H1 (cell line): ENCODE measurements at regions not wholly inside any gene's neighbourhood (a gene's known extent, or its start where the extent isn't known, plus 50 kb on each side); places are given as distances from the start of the nearest gene placed in this dataset.

Source experiments
- CTCF ChIA-PET: fragments of 300-600 bp; sonication (Branson Sonifier 250); formaldehyde crosslinking; loops from one replicate; lab custom pipeline; 2021; ENCODE audit not compliant: partially characterized antibody; lab: Charles Lee
- POLR2A ChIA-PET: fragments of 300-600 bp; sonication (Branson Sonifier 250); formaldehyde crosslinking; loops from one replicate; lab custom pipeline; 2021; ENCODE audit warnings: inconsistent platforms; ENCODE audit not compliant: partially characterized antibody; lab: Charles Lee
- DNase-seq, 2 experiments: peaks; one replicate each; pipeline versions ENCODE4 v3.0.0 to v3.0.0-alpha.2; 2010 to 2022; ENCODE audit warnings: low spot score in 2 of 2, low read depth in 1 of 2, mixed read lengths in 1 of 2
- FAIRE-seq: peaks from 2 replicates; lab custom pipeline; 2011; peaks lifted over from hg19 to GRCh38; lab: Jason Lieb, UNC
- H2AFZ ChIP-seq: 2 replicates; pipeline ENCODE4 v1.8.1; 2012; ENCODE audit warnings: low read length, inconsistent platforms
- H2AK5ac ChIP-seq: 2 replicates; pipeline ENCODE4 v1.6.1; 2013; ENCODE audit warnings: low read depth, low read length
- H2BK120ac ChIP-seq: replicated peaks from 2 replicates; pipeline ENCODE3; 2013; ENCODE audit warnings: low read depth, low read length, inconsistent platforms
- H2BK12ac ChIP-seq: 2 replicates; pipeline ENCODE4 v1.6.1; 2013; ENCODE audit warnings: low read depth, low read length
- H2BK15ac ChIP-seq: 2 replicates; pipeline ENCODE4 v1.6.1; 2013; ENCODE audit warnings: low read length
- H2BK20ac ChIP-seq: 2 replicates; pipeline ENCODE4 v1.6.1; 2013; ENCODE audit warnings: low read length
- H2BK5ac ChIP-seq: 2 replicates; pipeline ENCODE4 v1.6.1; 2013; ENCODE audit warnings: low read depth, low read length
- H3K14ac ChIP-seq: 2 replicates; pipeline ENCODE4 v1.6.1; 2013; ENCODE audit warnings: inconsistent platforms; ENCODE audit not compliant: insufficient read length
- H3K18ac ChIP-seq: 2 replicates; pipeline ENCODE4 v1.6.1; 2013; ENCODE audit warnings: low read length; ENCODE audit errors: extremely low read depth
- H3K23ac ChIP-seq: 2 replicates; pipeline ENCODE4 v1.6.1; 2013; ENCODE audit warnings: inconsistent platforms; ENCODE audit not compliant: insufficient read length
- H3K23me2 ChIP-seq: 2 replicates; pipeline ENCODE4 v1.6.1; 2013; ENCODE audit warnings: low read depth, low read length
- H3K27ac ChIP-seq: 2 replicates; pipeline ENCODE4 v1.6.1; 2011; ENCODE audit warnings: low read depth, low read length, inconsistent platforms
- H3K27me3 ChIP-seq, 4 experiments: replicated peaks in 1 of 4; 1 replicate in 1 of 4; 2 replicates in 3 of 4; pipeline versions ENCODE4 v1.6.1 to v1.8.1; 2011 to 2013; ENCODE audit warnings: low read length in 3 of 4, mild to moderate bottlenecking in 3 of 4, inconsistent platforms in 2 of 4, mixed read lengths in 2 of 4, moderate library complexity in 1 of 4; ENCODE audit not compliant: control insufficient read depth in 3 of 4, insufficient read depth in 3 of 4; ENCODE audit errors: extremely low read depth in 1 of 4
- H3K36me3 ChIP-seq, 4 experiments: 2 replicates each; pipeline versions ENCODE4 v1.6.1 to v1.8.1; 2011 to 2013; ENCODE audit warnings: mild to moderate bottlenecking in 4 of 4, low read length in 3 of 4, moderate library complexity in 2 of 4, control low read depth in 1 of 4, inconsistent platforms in 1 of 4; ENCODE audit not compliant: insufficient read depth in 4 of 4, control insufficient read depth in 2 of 4
- H3K4ac ChIP-seq: replicated peaks from 2 replicates; pipeline ENCODE3; 2013; ENCODE audit warnings: low read length, low read depth, mixed read lengths, inconsistent platforms; ENCODE audit not compliant: insufficient read length
- H3K4me1 ChIP-seq, 4 experiments: replicated peaks in 1 of 4; 1 replicate in 1 of 4; 2 replicates in 3 of 4; pipeline versions ENCODE4 v1.6.1 to v1.8.1; 2011 to 2013; ENCODE audit warnings: low read length in 3 of 4, inconsistent platforms in 2 of 4, mixed read lengths in 1 of 4; ENCODE audit not compliant: insufficient read depth in 4 of 4, control insufficient read depth in 3 of 4
- H3K4me2 ChIP-seq, 2 experiments: 2 replicates each; pipeline versions ENCODE4 v1.6.1 to v1.8.1; 2011 to 2013; ENCODE audit warnings: low read depth in 2 of 2, low read length in 2 of 2, control low read depth in 1 of 2, inconsistent platforms in 1 of 2, mild to moderate bottlenecking in 1 of 2; ENCODE audit not compliant: insufficient read depth in 1 of 2
- H3K4me3 ChIP-seq, 4 experiments: fragments of 200-600, 300-600 bp in 1 of 4; sonication (generic), shearing (Covaris generic), sonication (Bioruptor Twin) in 1 of 4; 2 replicates each; pipeline versions ENCODE4 v1.5.1 to v1.8.1; 2011 to 2016; ENCODE audit warnings: low read length in 4 of 4, low read depth in 3 of 4, control low read depth in 2 of 4, inconsistent platforms in 2 of 4, mild to moderate bottlenecking in 2 of 4, mixed read lengths in 1 of 4, moderate library complexity in 1 of 4; ENCODE audit not compliant: insufficient read depth in 2 of 4; ENCODE audit errors: extremely low read depth in 1 of 4
- H3K56ac ChIP-seq: replicated peaks from 2 replicates; pipeline ENCODE3; 2013; ENCODE audit warnings: low read depth, mild to moderate bottlenecking, mixed read lengths, low read length, inconsistent platforms; ENCODE audit not compliant: insufficient read length
- H3K79me1 ChIP-seq: 2 replicates; pipeline ENCODE4 v1.6.1; 2013; ENCODE audit warnings: low read depth, low read length, control low read depth
- H3K79me2 ChIP-seq, 2 experiments: 2 replicates each; pipeline versions ENCODE4 v1.6.1 to v1.8.1; 2012 to 2013; ENCODE audit warnings: low read length in 2 of 2, mild to moderate bottlenecking in 2 of 2, inconsistent platforms in 1 of 2; ENCODE audit not compliant: insufficient read depth in 2 of 2, control insufficient read depth in 1 of 2
- H3K9ac ChIP-seq, 4 experiments: replicated peaks in 1 of 4; 1 replicate in 1 of 4; 2 replicates in 3 of 4; pipeline versions ENCODE4 v1.6.1 to v1.8.1; 2011 to 2013; ENCODE audit warnings: low read depth in 3 of 4, low read length in 3 of 4, control low read depth in 2 of 4, mild to moderate bottlenecking in 2 of 4, moderate library complexity in 2 of 4, inconsistent platforms in 1 of 4; ENCODE audit errors: extremely low read depth in 1 of 4
- H3K9me3 ChIP-seq, 2 experiments: 2 replicates each; pipeline versions ENCODE4 v1.6.1 to v1.8.1; 2012 to 2013; ENCODE audit warnings: mild to moderate bottlenecking in 2 of 2, moderate library complexity in 2 of 2, control low read depth in 1 of 2, inconsistent platforms in 1 of 2, low read depth in 1 of 2, low read length in 1 of 2, mixed read lengths in 1 of 2; ENCODE audit not compliant: insufficient read depth in 2 of 2
- H4K20me1 ChIP-seq, 2 experiments: replicated peaks in 1 of 2; 2 replicates each; pipeline versions ENCODE3 to v1.8.1; 2011 to 2013; ENCODE audit warnings: inconsistent platforms in 2 of 2, low read length in 2 of 2, mild to moderate bottlenecking in 1 of 2; ENCODE audit not compliant: insufficient read depth in 2 of 2, control insufficient read depth in 1 of 2
- H4K5ac ChIP-seq: 2 replicates; pipeline ENCODE4 v1.6.1; 2013; ENCODE audit warnings: low read length, low read depth, mixed read lengths, inconsistent platforms; ENCODE audit not compliant: insufficient read length
- H4K8ac ChIP-seq: 2 replicates; pipeline ENCODE4 v1.8.0; 2013; ENCODE audit warnings: mild to moderate bottlenecking, moderate library complexity, low read length, inconsistent platforms; ENCODE audit not compliant: insufficient read depth; ENCODE audit errors: extremely low read depth
- H4K91ac ChIP-seq: replicated peaks from 2 replicates; pipeline ENCODE3; 2013; ENCODE audit warnings: low read length, mixed read lengths, inconsistent platforms; ENCODE audit not compliant: insufficient read length
- BRCA1 ChIP-seq: IDR thresholded peaks from 2 replicates; pipeline ENCODE4 v1.6.1; 2012; ENCODE audit warnings: low read depth, low read length, improper control_type of control experiment
- CBX5 ChIP-seq: fragments of 300-800, 300-1000 bp; sonication (generic); IDR thresholded peaks from 2 replicates; pipeline ENCODE4 v1.7.1; 2016; ENCODE audit warnings: antibody characterized with exemption, low read length, low read depth
- CBX8 ChIP-seq: fragments of 300-800, 300-1000 bp; sonication (generic); IDR thresholded peaks from 2 replicates; pipeline ENCODE4 v1.7.1; 2016; ENCODE audit warnings: low read depth, low read length, borderline replicate concordance
- CREB1 ChIP-seq: IDR thresholded peaks from 2 replicates; pipeline ENCODE4 v1.6.1; 2012; ENCODE audit warnings: inconsistent platforms
- EZH2 ChIP-seq: fragments of 200-600 bp; sonication (generic); IDR thresholded peaks from 2 replicates; pipeline ENCODE4 v1.7.1; 2012; ENCODE audit warnings: low read depth, mild to moderate bottlenecking, moderate library complexity, low read length, inconsistent platforms; ENCODE audit not compliant: severe bottlenecking
- GTF2F1 ChIP-seq: IDR thresholded peaks from 2 replicates; pipeline ENCODE4 v1.6.1; 2012; ENCODE audit warnings: low read depth, low read length, improper control_type of control experiment, borderline replicate concordance
- HDAC2 ChIP-seq, 2 experiments: fragments of 300-600 bp in 1 of 2; sonication (generic) in 1 of 2; IDR thresholded peaks; 2 replicates each; pipeline ENCODE4 v1.6.1; 2011 to 2012; ENCODE audit warnings: low read depth in 2 of 2, low read length in 2 of 2, mild to moderate bottlenecking in 2 of 2, moderate library complexity in 2 of 2, borderline replicate concordance in 1 of 2, inconsistent platforms in 1 of 2
- KDM4A ChIP-seq: IDR thresholded peaks from one replicate; pipeline ENCODE4 v1.7.1; 2012; ENCODE audit warnings: low read depth, mild to moderate bottlenecking, moderate library complexity, low read length, inconsistent platforms; ENCODE audit not compliant: severe bottlenecking
- RAD21 ChIP-seq, 2 experiments: IDR thresholded peaks in 1 of 2; conservative IDR thresholded peaks in 1 of 2; 2 replicates each; pipeline ENCODE4 v1.6.1; 2011; ENCODE audit warnings: low read depth in 2 of 2, low read length in 2 of 2, improper control_type of control experiment in 1 of 2, inconsistent platforms in 1 of 2, mild to moderate bottlenecking in 1 of 2, moderate library complexity in 1 of 2
- ZNF274 ChIP-seq: IDR thresholded peaks from 2 replicates; pipeline ENCODE4 v1.7.0; 2012; ENCODE audit warnings: low read length, borderline replicate concordance; ENCODE audit errors: extremely low read depth
- WGBS, 2 experiments: shearing (Covaris generic) in 1 of 2; methylation state at CpG; one replicate each; pipeline versions ENCODE4 v1.1.6 to v1.1.7; 2013 to 2015; ENCODE audit warnings: low lambda C conversion rate in 2 of 2, mixed read lengths in 2 of 2, inconsistent platforms in 1 of 2, low coverage in 1 of 2, missing lambda C conversion rate in 1 of 2; ENCODE audit not compliant: insufficient replicate concordance in 2 of 2, insufficient coverage in 1 of 2, insufficient read length in 1 of 2; ENCODE audit errors: extremely low coverage in 1 of 2, missing lambda C conversion rate in 1 of 2; 5-methylcytosine and 5-hydroxymethylcytosine counted together
- TF ChIP-seq, protein P1 (sequence below): IDR thresholded peaks from 2 replicates; pipeline ENCODE4 v1.6.1; 2012; ENCODE audit warnings: inconsistent platforms
- TF ChIP-seq, protein P2 (sequence below): IDR thresholded peaks from 2 replicates; pipeline ENCODE4 v1.6.1; 2011; ENCODE audit warnings: low read depth, mild to moderate bottlenecking, low read length; ENCODE audit not compliant: insufficient read depth

DNA sequence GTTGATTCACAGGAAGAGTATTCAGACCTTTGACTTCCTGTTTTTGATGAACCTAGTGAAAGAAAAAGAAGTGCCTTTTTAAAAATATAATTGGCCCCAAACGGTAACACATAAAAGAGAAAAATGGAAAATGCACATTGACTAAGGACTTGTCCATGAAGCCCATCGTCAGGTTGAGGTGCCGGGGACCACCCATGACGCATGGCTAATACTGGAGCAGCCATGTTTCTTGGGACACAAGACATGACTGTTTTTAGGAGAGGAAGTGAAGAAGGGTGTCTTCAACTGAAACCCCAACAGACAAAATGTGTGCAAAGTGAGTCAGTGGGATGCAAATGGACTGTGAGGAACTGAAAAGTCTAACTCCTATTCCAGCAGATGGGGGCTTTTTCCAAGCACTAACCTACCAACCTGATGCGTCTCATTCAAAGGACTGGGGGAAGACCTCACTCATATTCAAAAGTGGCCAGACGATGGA, 459.4 kb downstream of the FOXO1 start:
- no peak overlapping the region for H2BK15ac ChIP-seq
- H3K27ac ChIP-seq, result no peak overlapping the region
- H3K18ac ChIP-seq, result no peak overlapping the region
- no peak for DNase-seq
- H3K14ac ChIP-seq, result no peak overlapping the region
- no peak overlapping the region for H2BK12ac ChIP-seq
- H2BK20ac ChIP-seq, result no peak overlapping the region
- no peak overlapping the region for H3K4me2 ChIP-seq
- H4K20me1 ChIP-seq, result no peaks in the 10 kb centered on the region
- no peak overlapping the region for H3K9ac ChIP-seq
- no peak overlapping the region for H4K8ac ChIP-seq
- H3K4me3 ChIP-seq, result no peak overlapping the region
- CTCF ChIA-PET, result interaction anchor here (1.1 to 1.6 kb wide), 2 partner anchors 13 to 477 kb away, joined by 3 read pairs; no protein-coding TSS in a partner anchor
- no peaks in the 10 kb centered on the region for H3K4me1 ChIP-seq
- no peak overlapping the region for H3K56ac ChIP-seq
- no peak overlapping the region for H4K91ac ChIP-seq
- H3K79me1 ChIP-seq, result no peaks in the 10 kb centered on the region
- H2AFZ ChIP-seq, result no peak overlapping the region
- 0 out of 2 replicates have a peak, but pooled peaks cover 1% of the 10 kb centered on the region for H3K23me2 ChIP-seq
- H2BK120ac ChIP-seq, result no peak overlapping the region
- H2BK5ac ChIP-seq, result no peak overlapping the region
- no peak overlapping the region for H2AK5ac ChIP-seq
- H4K5ac ChIP-seq, result no peak overlapping the region
- 88% methylated on average over 6 of the region's 6 CpGs; no CpG with 5 or more reads in 1 of the 2 experiments for WGBS, 2 experiments
- no peak overlapping the region for H3K4ac ChIP-seq
- no peaks in the 10 kb centered on the region; a peak in 1 of 4 replicates for H3K9me3 ChIP-seq
- POLR2A ChIA-PET, result interaction anchor here (1.2 kb wide), 1 partner anchor 11 kb away, joined by 3 read pairs; no protein-coding TSS in a partner anchor
- H3K79me2 ChIP-seq, result no peaks in the 10 kb centered on the region; a peak in 1 of 4 replicates
- no peaks in the 10 kb centered on the region for H3K27me3 ChIP-seq
- no peaks in the 10 kb centered on the region for H3K36me3 ChIP-seq
- H3K23ac ChIP-seq, result no peak overlapping the region
- no peak for FAIRE-seq
- TF ChIP-seq BRCA1 (no peak), KDM4A (no peak), GTF2F1 (no peak), CBX5 (no peak), ZNF274 (no peak), HDAC2 (IDR thresholded peaks at IDR 0.05; ENCODE audit: borderline replicate concordance in 1 of 2, low read depth in 2 of 2, low read length in 2 of 2) (no peak), RAD21 (IDR thresholded peaks at IDR 0.05 in 1 of 2, conservative IDR thresholded peaks at IDR 0.05 in 1 of 2; ENCODE audit: low read depth in 2 of 2, low read length in 2 of 2) (no peak), CBX8 (no peak), CREB1 (no peak), EZH2 (no peak)
- TF ChIP-seq, protein P1, sequence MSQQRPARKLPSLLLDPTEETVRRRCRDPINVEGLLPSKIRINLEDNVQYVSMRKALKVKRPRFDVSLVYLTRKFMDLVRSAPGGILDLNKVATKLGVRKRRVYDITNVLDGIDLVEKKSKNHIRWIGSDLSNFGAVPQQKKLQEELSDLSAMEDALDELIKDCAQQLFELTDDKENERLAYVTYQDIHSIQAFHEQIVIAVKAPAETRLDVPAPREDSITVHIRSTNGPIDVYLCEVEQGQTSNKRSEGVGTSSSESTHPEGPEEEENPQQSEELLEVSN, result no peak
- TF ChIP-seq, protein P2, sequence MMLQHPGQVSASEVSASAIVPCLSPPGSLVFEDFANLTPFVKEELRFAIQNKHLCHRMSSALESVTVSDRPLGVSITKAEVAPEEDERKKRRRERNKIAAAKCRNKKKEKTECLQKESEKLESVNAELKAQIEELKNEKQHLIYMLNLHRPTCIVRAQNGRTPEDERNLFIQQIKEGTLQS, result no peak
